Lower lobe of right lung (tissue), 2 donors: ENCODE measurements at regions not wholly inside any gene's neighbourhood (a gene's known extent, or its start where the extent isn't known, plus 50 kb on each side); places are given as distances from the start of the nearest gene placed in this dataset.
A peak's percentile ranks its signal among the peaks of the same experiment; 100 is the strongest.

Experiments
- ATAC-seq, 2 donors: fragments of 200-7000 bp; cut with Tn5 transposase; one replicate each; pipeline ENCODE4 v1.9.1; 2020 to 2022; ENCODE audit warnings: mild to moderate bottlenecking in 2 of 2, moderate library complexity in 2 of 2
- DNase-seq: peaks from one replicate; pipeline ENCODE4 v3.0.0-alpha.2; 2020
- H3K27ac ChIP-seq: fragments of 200-600 bp; one replicate; pipeline ENCODE4 v1.8.0; 2022
- H3K27me3 ChIP-seq: fragments of 200-600 bp; one replicate; pipeline ENCODE4 v1.8.0; 2022; ENCODE audit warnings: low read depth
- H3K36me3 ChIP-seq: fragments of 200-600 bp; one replicate; pipeline ENCODE4 v1.8.0; 2022; ENCODE audit warnings: mild to moderate bottlenecking
- H3K4me1 ChIP-seq: fragments of 200-600 bp; one replicate; pipeline ENCODE4 v1.8.0; 2022
- H3K4me3 ChIP-seq: fragments of 200-600 bp; one replicate; pipeline ENCODE4 v1.8.0; 2022; ENCODE audit warnings: mild to moderate bottlenecking
- H3K9me3 ChIP-seq: fragments of 200-600 bp; one replicate; pipeline ENCODE4 v1.8.0; 2022
- intact Hi-C: fragments of 100-400 bp; cut with DNase I; formaldehyde crosslinking; loops from one replicate; pipeline ENCODE4 v1.11.0; 2022
- TF ChIP-seq, protein P1 (sequence below): fragments of 200-600 bp; IDR thresholded peaks from one replicate; pipeline ENCODE4 v1.8.0; 2022; ENCODE audit warnings: antibody characterized with exemption, mild to moderate bottlenecking
- donor health status: DM: no; HTN: yes; CAD: no; lungs with severe emphysema.

- Histone ChIP-seq H3K4me3 (no peak overlapping the region), H3K4me1 (no peaks in the 10 kb centered on the region), H3K9me3 (no peaks in the 10 kb centered on the region), H3K27ac (no peak overlapping the region), H3K36me3 (no peaks in the 10 kb centered on the region), H3K27me3 (no peaks in the 10 kb centered on the region)
- ATAC-seq (peak; percentile 38 to 41), DNase-seq (no peak)
- TF ChIP-seq, protein P1, sequence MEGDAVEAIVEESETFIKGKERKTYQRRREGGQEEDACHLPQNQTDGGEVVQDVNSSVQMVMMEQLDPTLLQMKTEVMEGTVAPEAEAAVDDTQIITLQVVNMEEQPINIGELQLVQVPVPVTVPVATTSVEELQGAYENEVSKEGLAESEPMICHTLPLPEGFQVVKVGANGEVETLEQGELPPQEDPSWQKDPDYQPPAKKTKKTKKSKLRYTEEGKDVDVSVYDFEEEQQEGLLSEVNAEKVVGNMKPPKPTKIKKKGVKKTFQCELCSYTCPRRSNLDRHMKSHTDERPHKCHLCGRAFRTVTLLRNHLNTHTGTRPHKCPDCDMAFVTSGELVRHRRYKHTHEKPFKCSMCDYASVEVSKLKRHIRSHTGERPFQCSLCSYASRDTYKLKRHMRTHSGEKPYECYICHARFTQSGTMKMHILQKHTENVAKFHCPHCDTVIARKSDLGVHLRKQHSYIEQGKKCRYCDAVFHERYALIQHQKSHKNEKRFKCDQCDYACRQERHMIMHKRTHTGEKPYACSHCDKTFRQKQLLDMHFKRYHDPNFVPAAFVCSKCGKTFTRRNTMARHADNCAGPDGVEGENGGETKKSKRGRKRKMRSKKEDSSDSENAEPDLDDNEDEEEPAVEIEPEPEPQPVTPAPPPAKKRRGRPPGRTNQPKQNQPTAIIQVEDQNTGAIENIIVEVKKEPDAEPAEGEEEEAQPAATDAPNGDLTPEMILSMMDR, result no peak
- intact Hi-C loops, result no loop called here
Measured at GRCh38 chr4:45663628-45664081, 460.2 kb downstream of the GABRG1 start.

DNA sequence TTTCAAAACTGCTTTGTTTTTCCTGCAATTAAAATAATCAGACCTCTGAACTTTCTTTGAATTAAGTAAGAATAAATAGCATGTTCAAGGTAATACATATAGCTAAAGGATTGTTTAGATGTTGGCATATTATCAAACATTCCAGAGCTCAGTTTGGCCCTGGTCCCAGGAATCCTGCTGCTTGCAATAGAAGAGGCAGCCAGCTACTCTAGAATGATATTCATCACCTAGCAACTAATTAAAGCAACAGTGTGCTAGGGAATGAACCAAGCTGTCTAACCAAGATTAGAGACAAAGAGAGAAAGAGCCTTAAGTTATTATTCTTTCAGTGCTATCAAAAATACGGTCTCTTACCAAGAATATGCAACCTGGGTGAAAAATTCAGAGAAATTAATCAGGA is 460.9 kb downstream of the GABRG1 start:
- DNase-seq (peak; percentile 45), ATAC-seq (peak; percentile 84 to 91)
- TF ChIP-seq, protein P1, result no peak
- Histone ChIP-seq H3K27me3 (no peaks in the 10 kb centered on the region), H3K9me3 (no peaks in the 10 kb centered on the region), H3K36me3 (no peaks in the 10 kb centered on the region), H3K4me3 (no peak overlapping the region), H3K27ac (no peak overlapping the region), H3K4me1 (no peaks in the 10 kb centered on the region)
- intact Hi-C loops, result no loop called here

- no peak for ATAC-seq
- intact Hi-C loops, result no loop called here
- H3K9me3 ChIP-seq, result no peaks in the 10 kb centered on the region
- no peaks in the 10 kb centered on the region for H3K36me3 ChIP-seq
- TF ChIP-seq, protein P1, result no peak
- H3K27ac ChIP-seq, result no peak overlapping the region
- no peak for DNase-seq
- H3K27me3 ChIP-seq, result no peaks in the 10 kb centered on the region
- H3K4me3 ChIP-seq, result no peak overlapping the region
- H3K4me1 ChIP-seq, result no peaks in the 10 kb centered on the region
Measured at GRCh38 chr4:45661893-45662292, 462.0 kb downstream of the GABRG1 start.

GRCh38 chr4:45650545-45650944 is 473.3 kb downstream of the GABRG1 start:
- Histone ChIP-seq H3K36me3 (no peaks in the 10 kb centered on the region), H3K9me3 (no peaks in the 10 kb centered on the region), H3K4me3 (no peak overlapping the region), H3K27me3 (no peaks in the 10 kb centered on the region), H3K4me1 (no peaks in the 10 kb centered on the region), H3K27ac (no peak overlapping the region)
- TF ChIP-seq, protein P1, result no peak
- ATAC-seq (no peak), DNase-seq (no peak)
- intact Hi-C loops, result no loop called here

DNA sequence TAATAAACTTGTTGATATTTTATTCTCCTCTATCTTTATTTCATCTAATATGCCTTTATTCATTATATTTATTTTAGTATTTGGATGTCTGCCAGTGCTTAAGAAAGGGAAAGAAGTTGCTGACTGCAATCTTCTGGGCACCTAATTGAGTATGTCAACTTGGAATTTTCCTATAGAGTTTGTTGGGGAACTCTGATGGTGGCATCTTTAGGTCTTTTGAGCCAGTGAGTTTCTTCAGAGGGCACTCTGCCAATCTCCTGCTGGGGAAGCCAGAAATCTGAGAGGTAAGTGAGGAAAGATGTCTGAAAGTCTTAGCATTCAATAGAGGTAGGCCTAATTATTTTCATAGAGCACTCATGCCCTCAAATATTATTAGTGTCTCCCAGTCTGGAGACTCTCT is 475.0 kb downstream of the GABRG1 start:
- DNase-seq (no peak), ATAC-seq (no peak)
- H3K9me3 ChIP-seq, result no peaks in the 10 kb centered on the region
- no peak overlapping the region for H3K27ac ChIP-seq
- no peaks in the 10 kb centered on the region for H3K36me3 ChIP-seq
- TF ChIP-seq, protein P1, result no peak
- H3K27me3 ChIP-seq, result no peaks in the 10 kb centered on the region
- H3K4me1 ChIP-seq, result no peaks in the 10 kb centered on the region
- intact Hi-C loops, result no loop called here
- no peak overlapping the region for H3K4me3 ChIP-seq

- Histone ChIP-seq H3K9me3 (no peaks in the 10 kb centered on the region), H3K4me3 (no peak overlapping the region), H3K36me3 (no peaks in the 10 kb centered on the region), H3K4me1 (no peaks in the 10 kb centered on the region), H3K27ac (no peak overlapping the region), H3K27me3 (no peaks in the 10 kb centered on the region)
- intact Hi-C loops, result no loop called here
- TF ChIP-seq, protein P1, result no peak
- no peak for DNase-seq
- ATAC-seq, result no peak
Measured at GRCh38 chr4:45647823-45648222, 476.0 kb downstream of the GABRG1 start.
